HepG2 (cell line): ENCODE measurements at regions not wholly inside any gene's neighbourhood (a gene's known extent, or its start where the extent isn't known, plus 50 kb on each side); places are given as distances from the start of the nearest gene placed in this dataset.

Experiments used
- CTCF ChIP-seq: sonication (generic); formaldehyde crosslinking; IDR thresholded peaks from 2 replicates; pipeline ENCODE4 v1.5.0; 2020; ENCODE audit warnings: mild to moderate bottlenecking, missing genetic modification reagents, moderate library complexity
- EP300 ChIP-seq, 3 experiments: sonication (generic) in 1 of 3; formaldehyde crosslinking in 1 of 3; IDR thresholded peaks; 2 replicates each; pipeline versions ENCODE4 v1.5.1 to v1.6.1; 2011 to 2020; ENCODE audit warnings: low read depth in 2 of 3, low read length in 2 of 3, borderline replicate concordance in 1 of 3, improper control_type of control experiment in 1 of 3, mild to moderate bottlenecking in 1 of 3, missing genetic modification reagents in 1 of 3, moderate library complexity in 1 of 3
- NFE2L1 ChIP-seq: sonication (generic); formaldehyde crosslinking; IDR thresholded peaks from 2 replicates; pipeline ENCODE4 v1.4.0; 2020; ENCODE audit warnings: missing genetic modification reagents, mild to moderate bottlenecking, borderline replicate concordance
- NPAS2 ChIP-seq: sonication (generic); formaldehyde crosslinking; IDR thresholded peaks from 2 replicates; pipeline ENCODE4 v1.8.0; 2022; ENCODE audit warnings: mild to moderate bottlenecking, missing genetic modification reagents, borderline replicate concordance
- POLR2A ChIP-seq, 2 experiments: IDR thresholded peaks; 2 replicates each; pipeline ENCODE4 v1.6.1; 2011; ENCODE audit warnings: low read depth in 2 of 2, low read length in 2 of 2, mild to moderate bottlenecking in 1 of 2, moderate library complexity in 1 of 2; ENCODE audit not compliant: insufficient read depth in 1 of 2
- U2AF2 ChIP-seq: fragments of 200-400 bp; formaldehyde crosslinking; IDR thresholded peaks from 2 replicates; pipeline ENCODE4 v1.6.1; 2017; ENCODE audit warnings: low read depth, mild to moderate bottlenecking, low read length
- ZBTB21 ChIP-seq: sonication (generic); formaldehyde crosslinking; IDR thresholded peaks from 2 replicates; pipeline ENCODE4 v1.4.0; 2020; ENCODE audit warnings: missing genetic modification reagents
- ZNF407 ChIP-seq: sonication (generic); formaldehyde crosslinking; IDR thresholded peaks from one replicate; pipeline ENCODE4 v1.5.1; 2020; ENCODE audit warnings: mild to moderate bottlenecking, missing genetic modification reagents; ENCODE audit errors: not compliant biosample characterization
- TF ChIP-seq, protein P1 (sequence below): sonication (generic); formaldehyde crosslinking; IDR thresholded peaks from 2 replicates; pipeline ENCODE4 v1.4.0; 2020; ENCODE audit warnings: missing genetic modification reagents, mild to moderate bottlenecking, borderline replicate concordance

- no peak for TF ChIP-seq U2AF2
- TF ChIP-seq, protein P1, sequence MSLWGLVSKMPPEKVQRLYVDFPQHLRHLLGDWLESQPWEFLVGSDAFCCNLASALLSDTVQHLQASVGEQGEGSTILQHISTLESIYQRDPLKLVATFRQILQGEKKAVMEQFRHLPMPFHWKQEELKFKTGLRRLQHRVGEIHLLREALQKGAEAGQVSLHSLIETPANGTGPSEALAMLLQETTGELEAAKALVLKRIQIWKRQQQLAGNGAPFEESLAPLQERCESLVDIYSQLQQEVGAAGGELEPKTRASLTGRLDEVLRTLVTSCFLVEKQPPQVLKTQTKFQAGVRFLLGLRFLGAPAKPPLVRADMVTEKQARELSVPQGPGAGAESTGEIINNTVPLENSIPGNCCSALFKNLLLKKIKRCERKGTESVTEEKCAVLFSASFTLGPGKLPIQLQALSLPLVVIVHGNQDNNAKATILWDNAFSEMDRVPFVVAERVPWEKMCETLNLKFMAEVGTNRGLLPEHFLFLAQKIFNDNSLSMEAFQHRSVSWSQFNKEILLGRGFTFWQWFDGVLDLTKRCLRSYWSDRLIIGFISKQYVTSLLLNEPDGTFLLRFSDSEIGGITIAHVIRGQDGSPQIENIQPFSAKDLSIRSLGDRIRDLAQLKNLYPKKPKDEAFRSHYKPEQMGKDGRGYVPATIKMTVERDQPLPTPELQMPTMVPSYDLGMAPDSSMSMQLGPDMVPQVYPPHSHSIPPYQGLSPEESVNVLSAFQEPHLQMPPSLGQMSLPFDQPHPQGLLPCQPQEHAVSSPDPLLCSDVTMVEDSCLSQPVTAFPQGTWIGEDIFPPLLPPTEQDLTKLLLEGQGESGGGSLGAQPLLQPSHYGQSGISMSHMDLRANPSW (CRISPR knock-in tag), result no peak
- TF ChIP-seq ZBTB21 (CRISPR knock-in tag), result no peak
- TF ChIP-seq POLR2A (IDR thresholded peaks at IDR 0.05; ENCODE audit: insufficient read depth in 1 of 2, low read depth in 2 of 2, low read length in 2 of 2), result no peak
- TF ChIP-seq NPAS2 (CRISPR knock-in tag), result no peak
- TF ChIP-seq CTCF (CRISPR knock-in tag), result no peak
- TF ChIP-seq NFE2L1, result no peak
- TF ChIP-seq ZNF407 (CRISPR knock-in tag), result no peak
- no peak for TF ChIP-seq EP300 (IDR thresholded peaks at IDR 0.05; ENCODE audit: low read depth in 2 of 2, low read length in 2 of 2)
- TF ChIP-seq EP300 (CRISPR knock-in tag; IDR thresholded peaks at IDR 0.05; ENCODE audit: borderline replicate concordance), result no peak
These were observed 112.9 kb upstream of the TRIB2 start for GRCh38 chr2:12603781-12604295.
